ENCODE measurements at regions not wholly inside any gene's neighbourhood (a gene's known extent, or its start where the extent isn't known, plus 50 kb on each side); places are given as distances from the start of the nearest gene placed in this dataset.

DNA sequence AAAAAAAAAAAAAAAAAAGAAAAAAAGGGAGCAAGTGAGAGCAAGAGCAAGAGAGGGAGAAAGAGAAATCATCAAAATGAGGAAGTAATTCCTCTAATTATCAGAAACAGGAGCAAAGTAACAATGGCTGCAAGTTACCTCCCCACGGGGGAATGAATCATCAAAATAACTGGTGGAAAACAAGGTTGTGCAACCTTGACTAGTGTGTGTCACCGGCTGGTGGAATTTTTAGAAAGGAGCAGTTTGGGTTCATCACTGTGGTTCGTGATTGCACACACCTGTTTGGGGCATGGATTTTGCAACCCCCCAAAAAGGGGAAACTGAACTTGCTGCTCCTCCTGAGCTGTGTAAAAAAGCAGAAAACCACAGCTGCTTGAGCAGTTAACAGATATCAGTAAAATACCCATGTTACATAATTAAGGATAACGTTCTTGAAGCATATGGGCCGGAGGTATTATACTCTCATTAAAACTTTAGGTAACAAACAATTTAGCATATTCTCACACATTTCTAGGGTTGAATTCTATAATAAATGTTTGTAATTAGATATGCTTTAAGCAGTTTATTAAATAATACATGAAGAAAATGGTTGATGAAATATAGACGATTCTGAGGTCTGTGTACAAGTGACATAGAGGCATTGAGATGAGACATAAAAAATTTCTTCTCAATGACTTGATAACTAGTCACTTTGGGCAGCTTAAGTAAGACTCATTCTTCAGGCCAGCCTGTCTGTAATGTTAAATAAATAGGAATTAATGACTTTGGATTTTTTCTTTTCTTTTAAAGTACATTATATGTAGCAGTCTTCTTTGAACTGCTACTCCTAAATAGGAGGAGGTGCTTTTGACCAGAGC is 184.2 kb upstream of the ZEB2 start:
- no peak for DNase-seq (ENCODE audit: low spot score)
- in situ Hi-C loops (cut with MboI; ENCODE audit: low pct_unique_long_range_greater_than_20kb, low sequenced_read_pairs, unreplicated experiment) = no loop called here
- TF ChIP-seq, protein P1, sequence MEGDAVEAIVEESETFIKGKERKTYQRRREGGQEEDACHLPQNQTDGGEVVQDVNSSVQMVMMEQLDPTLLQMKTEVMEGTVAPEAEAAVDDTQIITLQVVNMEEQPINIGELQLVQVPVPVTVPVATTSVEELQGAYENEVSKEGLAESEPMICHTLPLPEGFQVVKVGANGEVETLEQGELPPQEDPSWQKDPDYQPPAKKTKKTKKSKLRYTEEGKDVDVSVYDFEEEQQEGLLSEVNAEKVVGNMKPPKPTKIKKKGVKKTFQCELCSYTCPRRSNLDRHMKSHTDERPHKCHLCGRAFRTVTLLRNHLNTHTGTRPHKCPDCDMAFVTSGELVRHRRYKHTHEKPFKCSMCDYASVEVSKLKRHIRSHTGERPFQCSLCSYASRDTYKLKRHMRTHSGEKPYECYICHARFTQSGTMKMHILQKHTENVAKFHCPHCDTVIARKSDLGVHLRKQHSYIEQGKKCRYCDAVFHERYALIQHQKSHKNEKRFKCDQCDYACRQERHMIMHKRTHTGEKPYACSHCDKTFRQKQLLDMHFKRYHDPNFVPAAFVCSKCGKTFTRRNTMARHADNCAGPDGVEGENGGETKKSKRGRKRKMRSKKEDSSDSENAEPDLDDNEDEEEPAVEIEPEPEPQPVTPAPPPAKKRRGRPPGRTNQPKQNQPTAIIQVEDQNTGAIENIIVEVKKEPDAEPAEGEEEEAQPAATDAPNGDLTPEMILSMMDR (IDR thresholded peaks at IDR 0.05; ENCODE audit: extremely low read depth, insufficient read depth, missing control alignments) = no peak

DNA sequence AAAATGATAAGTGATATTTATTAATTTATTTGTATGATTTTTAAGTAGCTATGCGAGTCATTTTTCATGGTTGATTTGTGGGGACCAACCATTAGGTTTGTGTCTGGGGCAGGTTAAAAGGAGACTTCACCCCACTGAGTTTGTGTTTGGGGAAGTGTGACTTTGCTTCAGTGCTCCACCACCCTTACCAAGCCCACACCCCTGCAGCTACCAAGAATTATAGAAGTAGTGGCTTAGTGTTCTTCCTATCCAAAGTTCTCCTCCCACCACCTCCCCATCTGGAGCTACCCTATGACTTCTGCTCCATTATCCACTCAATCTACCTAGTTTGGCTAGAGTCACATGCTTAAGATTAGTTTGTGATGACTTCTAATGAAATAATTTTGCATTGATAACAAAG is 182.1 kb upstream of the ZEB2 start:
- in situ Hi-C loops (cut with MboI; ENCODE audit: low pct_unique_long_range_greater_than_20kb, low sequenced_read_pairs, unreplicated experiment) = no loop called here
- DNase-seq (ENCODE audit: low spot score) = no peak
- TF ChIP-seq, protein P1 (IDR thresholded peaks at IDR 0.05; ENCODE audit: extremely low read depth, insufficient read depth, missing control alignments) = no peak

DNA sequence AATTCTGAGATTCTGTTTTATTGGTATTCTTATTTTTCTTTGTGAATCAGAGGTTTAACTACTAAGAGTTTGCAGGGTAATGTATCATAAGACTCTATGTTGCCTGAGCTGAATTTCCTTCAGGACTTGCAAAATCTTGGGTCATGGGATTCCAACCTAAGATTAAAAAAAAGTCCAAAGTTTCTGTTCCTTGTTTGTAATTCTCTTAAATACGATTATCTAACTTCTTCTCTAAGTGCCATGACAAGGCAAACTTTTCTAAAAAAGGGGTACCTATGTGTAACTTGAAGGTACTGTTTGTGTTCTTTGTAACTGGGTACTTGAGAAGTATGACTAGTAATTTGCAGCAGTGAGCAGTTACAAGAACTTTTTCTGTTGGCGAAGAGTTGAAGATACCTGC is 181.3 kb upstream of the ZEB2 start:
- in situ Hi-C loops (cut with MboI; ENCODE audit: low pct_unique_long_range_greater_than_20kb, low sequenced_read_pairs, unreplicated experiment) = no loop called here
- no peak for DNase-seq (ENCODE audit: low spot score)
- TF ChIP-seq, protein P1 (IDR thresholded peaks at IDR 0.05; ENCODE audit: extremely low read depth, insufficient read depth, missing control alignments) = no peak

DNA sequence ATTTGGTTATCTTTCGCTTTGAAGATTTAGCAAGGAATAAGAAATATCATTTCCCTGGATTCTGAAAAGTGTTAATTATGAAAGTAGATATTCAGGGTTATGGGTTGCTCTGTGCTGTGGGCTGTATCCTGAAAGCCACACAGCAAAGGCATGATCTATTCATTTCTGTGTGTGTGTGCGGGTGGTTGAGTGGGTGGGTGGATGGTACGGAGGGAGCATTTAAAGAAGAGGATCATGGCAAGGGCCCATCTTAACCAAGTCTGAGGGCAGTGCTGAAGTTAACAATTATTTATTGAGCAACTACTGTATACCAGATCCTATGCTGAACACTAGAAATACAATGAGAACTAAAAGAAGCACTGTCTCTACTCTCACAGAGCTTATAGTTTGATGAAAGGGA is 178.2 kb upstream of the ZEB2 start:
- TF ChIP-seq, protein P1 (IDR thresholded peaks at IDR 0.05; ENCODE audit: extremely low read depth, insufficient read depth, missing control alignments) = no peak
- no peak for DNase-seq (ENCODE audit: low spot score)
- in situ Hi-C loops (cut with MboI; ENCODE audit: low pct_unique_long_range_greater_than_20kb, low sequenced_read_pairs, unreplicated experiment) = no loop called here

DNA sequence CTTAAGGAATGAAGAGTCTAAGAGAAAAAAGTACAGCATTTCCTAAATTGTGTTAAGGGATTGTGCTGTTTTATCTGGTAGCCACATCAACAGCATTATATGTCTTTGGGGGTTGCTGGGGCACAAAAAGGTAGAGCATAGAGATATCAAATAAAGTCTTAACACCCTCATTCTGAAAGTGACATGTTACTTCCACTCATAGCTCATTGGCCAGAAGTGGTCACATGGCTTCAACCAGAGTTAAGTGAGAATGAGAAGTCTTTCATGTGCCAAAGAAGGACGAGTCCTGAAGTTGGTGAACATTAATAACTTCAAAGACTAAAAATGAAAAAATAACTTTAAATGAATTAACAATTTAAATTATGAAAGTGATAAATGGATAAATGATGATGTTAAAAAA is 175.7 kb upstream of the ZEB2 start:
- in situ Hi-C loops (cut with MboI; ENCODE audit: low pct_unique_long_range_greater_than_20kb, low sequenced_read_pairs, unreplicated experiment) = no loop called here

DNA sequence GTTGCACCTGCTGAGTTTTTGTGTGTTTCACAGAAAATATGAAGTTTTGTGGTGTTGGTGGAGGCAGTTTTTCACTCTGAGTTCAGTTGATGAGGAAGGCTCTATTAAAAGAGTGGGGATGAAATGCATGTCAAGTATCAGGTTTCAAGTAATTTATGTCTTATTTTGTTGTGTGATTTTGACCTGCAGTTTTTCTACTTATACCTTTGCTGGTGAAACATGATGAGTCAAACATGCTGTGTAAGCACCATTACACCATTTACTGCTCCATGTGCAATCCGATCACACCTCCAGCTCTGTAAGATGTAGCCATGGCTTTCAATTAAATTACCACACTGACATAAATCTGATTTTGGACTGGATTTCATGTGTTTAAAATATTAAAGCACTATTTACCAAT is 174.5 kb upstream of the ZEB2 start:
- DNase-seq (ENCODE audit: low spot score) = no peak
- in situ Hi-C loops (cut with MboI; ENCODE audit: low pct_unique_long_range_greater_than_20kb, low sequenced_read_pairs, unreplicated experiment) = no loop called here
- TF ChIP-seq, protein P1 (IDR thresholded peaks at IDR 0.05; ENCODE audit: extremely low read depth, insufficient read depth, missing control alignments) = no peak

More for the DNA sequence above, 175.7 kb upstream of the ZEB2 start:
- no peak for DNase-seq (ENCODE audit: low spot score)
- TF ChIP-seq, protein P1 (IDR thresholded peaks at IDR 0.05; ENCODE audit: extremely low read depth, insufficient read depth, missing control alignments) = no peak

All from GM13977 (cell line).